ENCODE measurements at regions not wholly inside any gene's neighbourhood (a gene's known extent, or its start where the extent isn't known, plus 50 kb on each side); places are given as distances from the start of the nearest gene placed in this dataset.

DNA sequence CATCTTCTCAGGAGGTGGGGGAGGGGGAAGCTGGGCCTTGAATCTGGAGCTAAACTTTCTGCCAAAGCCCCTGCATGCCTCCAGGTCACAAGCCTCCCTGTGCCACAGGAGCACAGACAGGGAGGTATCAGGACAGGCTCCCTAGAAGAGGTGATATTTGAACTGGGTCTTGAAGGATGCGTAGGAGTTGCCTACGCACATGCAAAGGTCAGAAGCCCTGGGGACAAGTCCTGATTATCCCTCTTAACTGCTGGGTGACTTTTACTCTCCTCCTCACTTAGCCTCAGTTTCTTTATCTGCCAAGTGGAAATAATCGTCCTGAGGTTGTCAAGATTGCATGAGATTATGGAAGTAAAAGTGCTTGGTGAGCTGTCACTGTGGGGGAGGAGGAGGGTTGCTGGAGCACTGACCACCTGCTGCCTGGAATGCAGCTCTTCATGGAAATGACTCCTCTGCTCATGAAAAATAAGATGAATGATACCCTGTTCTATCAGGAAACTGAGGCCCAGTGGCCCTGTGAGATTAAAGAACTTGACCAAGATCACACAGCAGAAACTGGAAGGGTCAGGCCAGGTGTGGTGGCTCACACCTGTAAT, 50.6 kb upstream of the LAPTM5 start:
- Histone ChIP-seq H3K27ac (ENCODE audit: low read depth in 2 of 2, low read length in 1 of 2) (peak overlapping the region in 1 of 2 experiments; percentile 96; a peak in 2 of 4 replicates), H4K20me1 (ENCODE audit: insufficient read depth) (no peaks in the 10 kb centered on the region), H3K79me2 (ENCODE audit: insufficient read depth) (no peaks in the 10 kb centered on the region), H3K9me2 (no peaks in the 10 kb centered on the region), H3K9me3 (no peaks in the 10 kb centered on the region), H3K4me1 (ENCODE audit: control insufficient read depth in 1 of 2, insufficient read depth in 2 of 2, low read depth in 1 of 2, low read length in 1 of 2) (peaks cover 31 to 43% of the 10 kb centered on the region in 2 experiments), H3K9ac (no peak overlapping the region), H3K4me3 (ENCODE audit: low read depth in 2 of 2, low read length in 1 of 2) (no peak overlapping the region), H3F3A (replicated peaks; ENCODE audit: insufficient read depth) (peaks cover 39% of the 10 kb centered on the region), H3K4me2 (peak overlapping the region; percentile 67; the same call in 1 of the 2 replicates), H2AFZ (ENCODE audit: low read depth) (no peak overlapping the region), H3K36me3 (replicated peaks in 1 of 2; ENCODE audit: control insufficient read depth in 1 of 2, insufficient read depth in 2 of 2, low read length in 1 of 2) (no peaks in the 10 kb centered on the region), H3K27me3 (ENCODE audit: insufficient read depth) (no peaks in the 10 kb centered on the region)
- POLR2A ChIA-PET: no interaction called here
- DNase-seq: no peak
- WGBS (ENCODE audit: low lambda C conversion rate): 85% methylated on average over 3 of the region's 3 CpGs
- no peak for TF ChIP-seq MEF2A (IDR thresholded peaks at IDR 0.05; ENCODE audit: borderline replicate concordance, low read depth)
- TF ChIP-seq, protein P1, sequence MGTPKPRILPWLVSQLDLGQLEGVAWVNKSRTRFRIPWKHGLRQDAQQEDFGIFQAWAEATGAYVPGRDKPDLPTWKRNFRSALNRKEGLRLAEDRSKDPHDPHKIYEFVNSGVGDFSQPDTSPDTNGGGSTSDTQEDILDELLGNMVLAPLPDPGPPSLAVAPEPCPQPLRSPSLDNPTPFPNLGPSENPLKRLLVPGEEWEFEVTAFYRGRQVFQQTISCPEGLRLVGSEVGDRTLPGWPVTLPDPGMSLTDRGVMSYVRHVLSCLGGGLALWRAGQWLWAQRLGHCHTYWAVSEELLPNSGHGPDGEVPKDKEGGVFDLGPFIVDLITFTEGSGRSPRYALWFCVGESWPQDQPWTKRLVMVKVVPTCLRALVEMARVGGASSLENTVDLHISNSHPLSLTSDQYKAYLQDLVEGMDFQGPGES (IDR thresholded peaks at IDR 0.05; ENCODE audit: low read depth, low read length): no peak
- no peak for TF ChIP-seq JUND (IDR thresholded peaks at IDR 0.05)
- TF ChIP-seq, protein P2, sequence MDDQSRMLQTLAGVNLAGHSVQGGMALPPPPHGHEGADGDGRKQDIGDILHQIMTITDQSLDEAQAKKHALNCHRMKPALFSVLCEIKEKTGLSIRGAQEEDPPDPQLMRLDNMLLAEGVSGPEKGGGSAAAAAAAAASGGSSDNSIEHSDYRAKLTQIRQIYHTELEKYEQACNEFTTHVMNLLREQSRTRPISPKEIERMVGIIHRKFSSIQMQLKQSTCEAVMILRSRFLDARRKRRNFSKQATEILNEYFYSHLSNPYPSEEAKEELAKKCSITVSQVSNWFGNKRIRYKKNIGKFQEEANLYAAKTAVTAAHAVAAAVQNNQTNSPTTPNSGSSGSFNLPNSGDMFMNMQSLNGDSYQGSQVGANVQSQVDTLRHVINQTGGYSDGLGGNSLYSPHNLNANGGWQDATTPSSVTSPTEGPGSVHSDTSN (IDR thresholded peaks at IDR 0.05): no peak
- TF ChIP-seq, protein P3, sequence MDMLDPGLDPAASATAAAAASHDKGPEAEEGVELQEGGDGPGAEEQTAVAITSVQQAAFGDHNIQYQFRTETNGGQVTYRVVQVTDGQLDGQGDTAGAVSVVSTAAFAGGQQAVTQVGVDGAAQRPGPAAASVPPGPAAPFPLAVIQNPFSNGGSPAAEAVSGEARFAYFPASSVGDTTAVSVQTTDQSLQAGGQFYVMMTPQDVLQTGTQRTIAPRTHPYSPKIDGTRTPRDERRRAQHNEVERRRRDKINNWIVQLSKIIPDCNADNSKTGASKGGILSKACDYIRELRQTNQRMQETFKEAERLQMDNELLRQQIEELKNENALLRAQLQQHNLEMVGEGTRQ (IDR thresholded peaks at IDR 0.05; ENCODE audit: borderline replicate concordance, low read depth, low read length): no peak
- TF ChIP-seq TEAD4 (IDR thresholded peaks at IDR 0.05; ENCODE audit: borderline replicate concordance, insufficient read depth): no peak
- TF ChIP-seq, protein P4, sequence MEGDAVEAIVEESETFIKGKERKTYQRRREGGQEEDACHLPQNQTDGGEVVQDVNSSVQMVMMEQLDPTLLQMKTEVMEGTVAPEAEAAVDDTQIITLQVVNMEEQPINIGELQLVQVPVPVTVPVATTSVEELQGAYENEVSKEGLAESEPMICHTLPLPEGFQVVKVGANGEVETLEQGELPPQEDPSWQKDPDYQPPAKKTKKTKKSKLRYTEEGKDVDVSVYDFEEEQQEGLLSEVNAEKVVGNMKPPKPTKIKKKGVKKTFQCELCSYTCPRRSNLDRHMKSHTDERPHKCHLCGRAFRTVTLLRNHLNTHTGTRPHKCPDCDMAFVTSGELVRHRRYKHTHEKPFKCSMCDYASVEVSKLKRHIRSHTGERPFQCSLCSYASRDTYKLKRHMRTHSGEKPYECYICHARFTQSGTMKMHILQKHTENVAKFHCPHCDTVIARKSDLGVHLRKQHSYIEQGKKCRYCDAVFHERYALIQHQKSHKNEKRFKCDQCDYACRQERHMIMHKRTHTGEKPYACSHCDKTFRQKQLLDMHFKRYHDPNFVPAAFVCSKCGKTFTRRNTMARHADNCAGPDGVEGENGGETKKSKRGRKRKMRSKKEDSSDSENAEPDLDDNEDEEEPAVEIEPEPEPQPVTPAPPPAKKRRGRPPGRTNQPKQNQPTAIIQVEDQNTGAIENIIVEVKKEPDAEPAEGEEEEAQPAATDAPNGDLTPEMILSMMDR (IDR thresholded peaks at IDR 0.05): no peak
- TF ChIP-seq RAD21 (IDR thresholded peaks at IDR 0.05; ENCODE audit: low read length): no peak
- TF ChIP-seq RCOR1 (IDR thresholded peaks at IDR 0.05; ENCODE audit: low read length): no peak
- TF ChIP-seq, protein P5, sequence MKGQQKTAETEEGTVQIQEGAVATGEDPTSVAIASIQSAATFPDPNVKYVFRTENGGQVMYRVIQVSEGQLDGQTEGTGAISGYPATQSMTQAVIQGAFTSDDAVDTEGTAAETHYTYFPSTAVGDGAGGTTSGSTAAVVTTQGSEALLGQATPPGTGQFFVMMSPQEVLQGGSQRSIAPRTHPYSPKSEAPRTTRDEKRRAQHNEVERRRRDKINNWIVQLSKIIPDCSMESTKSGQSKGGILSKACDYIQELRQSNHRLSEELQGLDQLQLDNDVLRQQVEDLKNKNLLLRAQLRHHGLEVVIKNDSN (IDR thresholded peaks at IDR 0.05; ENCODE audit: borderline replicate concordance, low read depth): no peak
- no peak for TF ChIP-seq SIN3A (IDR thresholded peaks at IDR 0.05; ENCODE audit: borderline replicate concordance, low read depth, low read length)
- no peak for TF ChIP-seq EZH2phosphoT487 (IDR thresholded peaks at IDR 0.05; ENCODE audit: borderline replicate concordance, low read depth)
- no peak for TF ChIP-seq EP300 (IDR thresholded peaks at IDR 0.05; ENCODE audit: borderline replicate concordance in 1 of 2, low read depth in 1 of 2, low read length in 1 of 2)
- TF ChIP-seq, protein P6, sequence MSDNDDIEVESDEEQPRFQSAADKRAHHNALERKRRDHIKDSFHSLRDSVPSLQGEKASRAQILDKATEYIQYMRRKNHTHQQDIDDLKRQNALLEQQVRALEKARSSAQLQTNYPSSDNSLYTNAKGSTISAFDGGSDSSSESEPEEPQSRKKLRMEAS (IDR thresholded peaks at IDR 0.05; ENCODE audit: low read depth): no peak
- TF ChIP-seq, protein P7, sequence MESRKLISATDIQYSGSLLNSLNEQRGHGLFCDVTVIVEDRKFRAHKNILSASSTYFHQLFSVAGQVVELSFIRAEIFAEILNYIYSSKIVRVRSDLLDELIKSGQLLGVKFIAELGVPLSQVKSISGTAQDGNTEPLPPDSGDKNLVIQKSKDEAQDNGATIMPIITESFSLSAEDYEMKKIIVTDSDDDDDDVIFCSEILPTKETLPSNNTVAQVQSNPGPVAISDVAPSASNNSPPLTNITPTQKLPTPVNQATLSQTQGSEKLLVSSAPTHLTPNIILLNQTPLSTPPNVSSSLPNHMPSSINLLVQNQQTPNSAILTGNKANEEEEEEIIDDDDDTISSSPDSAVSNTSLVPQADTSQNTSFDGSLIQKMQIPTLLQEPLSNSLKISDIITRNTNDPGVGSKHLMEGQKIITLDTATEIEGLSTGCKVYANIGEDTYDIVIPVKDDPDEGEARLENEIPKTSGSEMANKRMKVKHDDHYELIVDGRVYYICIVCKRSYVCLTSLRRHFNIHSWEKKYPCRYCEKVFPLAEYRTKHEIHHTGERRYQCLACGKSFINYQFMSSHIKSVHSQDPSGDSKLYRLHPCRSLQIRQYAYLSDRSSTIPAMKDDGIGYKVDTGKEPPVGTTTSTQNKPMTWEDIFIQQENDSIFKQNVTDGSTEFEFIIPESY (IDR thresholded peaks at IDR 0.05; ENCODE audit: borderline replicate concordance, low read depth): no peak
- no peak for TF ChIP-seq RFX5 (IDR thresholded peaks at IDR 0.05; ENCODE audit: low read length)
- TF ChIP-seq NFIC (IDR thresholded peaks at IDR 0.05; ENCODE audit: borderline replicate concordance): no peak
- TF ChIP-seq SMC3 (IDR thresholded peaks at IDR 0.05; ENCODE audit: low read depth, low read length): no peak
- TF ChIP-seq MXI1 (IDR thresholded peaks at IDR 0.05; ENCODE audit: low read depth, low read length): no peak
- CTCF ChIA-PET: interaction anchor here (0.9 to 34.2 kb wide), 4 partner anchors 21 to 105 kb away, joined by 3 to 1422 read pairs (median 180); partner anchors contain the start of gene SDC3

Data from SK-N-SH (cell line).